Activated CD4-positive, alpha-beta memory T cell treated with anti-CD3 and anti-CD28 coated beads for 36 hours (primary cell): ENCODE measurements at regions not wholly inside any gene's neighbourhood (a gene's known extent, or its start where the extent isn't known, plus 50 kb on each side); places are given as distances from the start of the nearest gene placed in this dataset.

Experiments
- CTCF ChIA-PET: fragments of 350-600 bp; sonication (Branson Sonifier 250); formaldehyde crosslinking; loops from one replicate; lab custom pipeline; 2021; ENCODE audit warnings: antibody characterized with exemption, inconsistent platforms; lab: Charles Lee
- POLR2A ChIA-PET: fragments of 350-600 bp; sonication (Branson Sonifier 250); formaldehyde crosslinking; loops from one replicate; lab custom pipeline; 2021; ENCODE audit warnings: antibody characterized with exemption; lab: Charles Lee
- DNase-seq: peaks from one replicate; pipeline ENCODE4 v3.0.0-alpha.2; 2020
- H3K27ac Mint-ChIP-seq: one replicate; pipeline ENCODE4 v1.8.0; 2021; ENCODE audit warnings: mixed read lengths
- H3K27me3 Mint-ChIP-seq: one replicate; pipeline ENCODE4 v1.8.0; 2021; ENCODE audit warnings: mixed read lengths
- H3K36me3 Mint-ChIP-seq: one replicate; pipeline ENCODE4 v1.8.0; 2021; ENCODE audit warnings: mixed read lengths
- H3K4me1 Mint-ChIP-seq: one replicate; pipeline ENCODE4 v1.8.0; 2021; ENCODE audit warnings: low read depth, mixed read lengths
- H3K4me3 Mint-ChIP-seq: one replicate; pipeline ENCODE4 v1.8.0; 2021; ENCODE audit warnings: mild to moderate bottlenecking, mixed read lengths
- H3K9me3 Mint-ChIP-seq: one replicate; pipeline ENCODE4 v1.8.0; 2021; ENCODE audit warnings: mixed read lengths
- intact Hi-C: fragments of 100-400 bp; cut with micrococcal nuclease; formaldehyde crosslinking; loops from one replicate; pipeline ENCODE4 v1.15.1; 2023

DNA sequence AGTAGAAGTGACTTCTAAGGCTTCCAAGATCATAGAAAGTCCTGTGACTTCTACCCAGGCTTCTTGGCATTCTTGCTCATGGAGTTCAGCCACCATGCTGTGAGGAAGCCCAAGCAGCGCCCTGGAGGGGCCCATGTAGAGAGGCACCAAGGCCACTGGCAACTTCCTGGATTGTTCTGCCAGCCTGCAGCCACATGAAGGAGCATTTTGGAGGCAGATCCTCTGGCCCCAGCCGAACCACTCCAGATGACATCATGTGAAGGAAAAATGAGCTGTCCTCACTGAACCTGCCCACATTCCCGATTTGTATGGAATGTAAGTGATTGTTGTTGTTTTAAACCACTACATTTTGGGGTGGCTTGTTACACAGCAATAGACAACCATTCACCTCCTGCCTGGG is 51.5 kb upstream of the MNX1 start:
- peaks cover 31% of the 10 kb centered on the region for H3K9me3 Mint-ChIP-seq
- POLR2A ChIA-PET: no interaction called here
- H3K36me3 Mint-ChIP-seq: peaks cover 4% of the 10 kb centered on the region
- H3K27ac Mint-ChIP-seq: no peak overlapping the region
- no peak overlapping the region for H3K4me3 Mint-ChIP-seq
- peaks cover 13% of the 10 kb centered on the region for H3K27me3 Mint-ChIP-seq
- DNase-seq: no peak
- H3K4me1 Mint-ChIP-seq: no peaks in the 10 kb centered on the region
- CTCF ChIA-PET: no interaction called here
- intact Hi-C loops: no loop called here

- CTCF ChIA-PET: interaction anchor here (0.6 kb wide), 1 partner anchor 419 kb away, joined by 4 read pairs; no protein-coding TSS in a partner anchor
- POLR2A ChIA-PET: no interaction called here
- H3K4me3 Mint-ChIP-seq: no peak overlapping the region
- no peak overlapping the region for H3K27ac Mint-ChIP-seq
- peaks cover 4% of the 10 kb centered on the region for H3K36me3 Mint-ChIP-seq
- peaks cover 14% of the 10 kb centered on the region for H3K27me3 Mint-ChIP-seq
- H3K4me1 Mint-ChIP-seq: no peaks in the 10 kb centered on the region
- intact Hi-C loops: no loop called here
- H3K9me3 Mint-ChIP-seq: peaks cover 33% of the 10 kb centered on the region
- DNase-seq: no peak
These were observed 54.6 kb upstream of the MNX1 start for GRCh38 chr7:157065046-157065445.

DNA sequence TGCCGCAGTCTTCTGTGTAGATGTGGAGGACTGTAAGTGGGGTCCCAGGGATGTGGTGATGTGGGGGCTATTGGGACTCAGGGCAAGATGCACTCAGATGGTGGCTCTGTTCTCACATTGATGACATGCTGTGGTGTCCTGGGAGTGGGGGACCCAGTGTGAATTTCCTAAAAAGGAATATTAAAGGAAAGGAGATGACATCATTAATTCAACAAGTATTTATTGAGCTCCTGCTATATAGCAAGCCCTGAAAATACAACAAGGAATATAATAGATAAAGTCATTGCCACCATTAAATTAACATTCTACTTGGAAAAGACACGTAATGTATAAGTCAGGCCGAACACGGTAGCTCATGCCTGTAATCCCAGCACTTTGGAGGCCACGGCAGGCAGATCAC is 61.9 kb upstream of the MNX1 start:
- intact Hi-C loops: no loop called here
- peaks cover 23% of the 10 kb centered on the region for H3K27me3 Mint-ChIP-seq

DNA sequence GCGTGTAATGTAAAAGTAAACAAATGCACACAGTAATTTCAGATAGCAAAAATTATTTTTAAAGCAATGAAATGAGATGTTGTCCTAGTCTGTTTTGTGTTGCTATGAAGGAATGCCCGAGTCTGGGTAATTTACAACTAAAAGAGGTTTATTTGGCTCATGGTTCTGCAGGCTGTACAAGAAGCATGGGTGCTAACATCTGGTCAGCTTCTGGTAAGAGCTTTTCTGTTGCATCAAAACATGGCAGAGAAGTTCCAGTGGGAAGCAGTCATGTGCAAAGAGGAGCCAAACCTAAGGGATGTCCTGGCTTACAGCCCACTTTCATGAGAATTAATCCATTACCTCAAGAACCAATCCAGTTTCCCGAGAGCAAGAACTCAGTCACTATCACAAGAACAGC is 62.9 kb upstream of the MNX1 start:
- H3K4me1 Mint-ChIP-seq: no peaks in the 10 kb centered on the region
- no peak overlapping the region for H3K27ac Mint-ChIP-seq
- DNase-seq: no peak
- POLR2A ChIA-PET: no interaction called here
- H3K36me3 Mint-ChIP-seq: no peaks in the 10 kb centered on the region
- H3K27me3 Mint-ChIP-seq: peaks cover 28% of the 10 kb centered on the region
- no peak overlapping the region for H3K4me3 Mint-ChIP-seq
- intact Hi-C loops: no loop called here
- H3K9me3 Mint-ChIP-seq: peaks cover 6% of the 10 kb centered on the region
- CTCF ChIA-PET: no interaction called here

More for the DNA sequence above, 61.9 kb upstream of the MNX1 start:
- POLR2A ChIA-PET: interaction anchor here (0.6 kb wide), 1 partner anchor 195 kb away, joined by 4 read pairs; no protein-coding TSS in a partner anchor
- no peaks in the 10 kb centered on the region for H3K4me1 Mint-ChIP-seq
- H3K4me3 Mint-ChIP-seq: no peak overlapping the region
- no peak for DNase-seq
- no peak overlapping the region for H3K27ac Mint-ChIP-seq
- peaks cover 6% of the 10 kb centered on the region for H3K9me3 Mint-ChIP-seq
- CTCF ChIA-PET: no interaction called here
- H3K36me3 Mint-ChIP-seq: no peaks in the 10 kb centered on the region

DNA sequence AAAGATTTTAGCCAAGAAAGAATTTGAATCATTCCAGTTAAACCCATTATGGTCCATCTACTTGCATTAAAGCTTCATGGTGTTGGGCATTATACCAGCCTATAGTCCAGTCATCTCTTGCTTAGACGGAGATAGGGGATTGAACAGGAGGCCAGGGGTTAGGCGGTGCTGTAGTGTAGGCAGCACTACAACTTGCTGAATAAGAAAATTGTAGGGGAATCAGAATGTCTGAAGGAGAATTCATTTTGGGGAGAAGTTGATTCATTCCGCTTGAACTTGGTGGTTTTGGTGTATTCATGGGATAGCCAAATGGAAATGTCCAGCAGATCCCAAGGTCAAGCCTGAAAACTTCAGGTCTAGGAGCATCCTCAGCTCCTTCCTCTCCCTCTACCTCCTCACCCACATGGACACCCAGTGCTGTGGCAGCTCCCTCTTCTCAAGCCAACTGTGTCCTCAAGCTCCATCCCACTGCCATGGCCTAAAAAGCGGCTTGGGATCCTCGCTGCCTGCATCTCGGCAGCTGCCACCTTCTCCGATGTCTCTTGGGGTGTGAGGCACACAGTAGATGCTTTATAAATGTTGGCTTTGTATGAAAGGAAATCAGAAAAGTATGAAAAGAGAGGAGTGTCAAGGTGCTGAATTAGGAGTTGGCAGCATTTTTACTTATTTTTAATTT is 63.6 kb upstream of the MNX1 start:
- ChIA-PET POLR2A (no interaction called here), CTCF (no interaction called here)

DNA sequence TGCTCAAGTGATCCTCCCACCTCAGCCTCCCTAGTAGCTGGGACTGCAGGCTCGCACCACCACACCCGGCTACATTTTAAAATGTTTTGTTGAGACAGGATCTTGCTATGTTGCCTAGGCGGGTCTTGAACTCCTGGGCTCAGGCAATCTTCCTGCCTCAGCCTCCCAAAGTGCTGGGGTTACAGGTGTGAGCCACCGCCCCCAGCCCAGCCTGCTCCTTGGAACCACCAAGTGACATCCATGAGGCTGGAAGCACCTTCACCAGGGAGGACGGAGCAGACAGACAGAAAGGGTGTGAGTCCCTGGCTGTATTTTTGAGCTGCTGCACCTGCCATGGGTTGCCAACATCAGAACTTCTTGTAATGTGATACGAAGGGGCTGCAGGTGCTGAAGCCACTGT is 62.3 kb upstream of the UBE3C start:
- intact Hi-C loops: no loop called here
- H3K36me3 Mint-ChIP-seq: no peaks in the 10 kb centered on the region
- peaks cover 38% of the 10 kb centered on the region for H3K27me3 Mint-ChIP-seq
- no peak for DNase-seq
- peaks cover 4% of the 10 kb centered on the region for H3K9me3 Mint-ChIP-seq
- no peak overlapping the region for H3K4me3 Mint-ChIP-seq
- ChIA-PET POLR2A (no interaction called here), CTCF (no interaction called here)
- H3K4me1 Mint-ChIP-seq: no peaks in the 10 kb centered on the region
- no peak overlapping the region for H3K27ac Mint-ChIP-seq

More for the DNA sequence above, 63.6 kb upstream of the MNX1 start:
- DNase-seq: no peak
- H3K9me3 Mint-ChIP-seq: peaks cover 6% of the 10 kb centered on the region
- no peaks in the 10 kb centered on the region for H3K4me1 Mint-ChIP-seq
- no peak overlapping the region for H3K4me3 Mint-ChIP-seq
- intact Hi-C loops: no loop called here
- H3K36me3 Mint-ChIP-seq: no peaks in the 10 kb centered on the region
- H3K27ac Mint-ChIP-seq: no peak overlapping the region
- peaks cover 30% of the 10 kb centered on the region for H3K27me3 Mint-ChIP-seq

GRCh38 chr7:157077021-157077420 is 61.7 kb upstream of the UBE3C start:
- Mint-ChIP-seq H3K36me3 (no peaks in the 10 kb centered on the region), H3K27ac (no peak overlapping the region), H3K4me3 (no peak overlapping the region), H3K9me3 (peaks cover 4% of the 10 kb centered on the region), H3K27me3 (peaks cover 36% of the 10 kb centered on the region), H3K4me1 (no peaks in the 10 kb centered on the region)
- ChIA-PET CTCF (no interaction called here), POLR2A (no interaction called here)
- intact Hi-C loops: no loop called here
- no peak for DNase-seq

GRCh38 chr7:157077986-157078644 is 60.6 kb upstream of the UBE3C start:
- H3K27ac Mint-ChIP-seq: no peak overlapping the region
- CTCF ChIA-PET: no interaction called here
- POLR2A ChIA-PET: no interaction called here
- no peak overlapping the region for H3K4me3 Mint-ChIP-seq
- H3K36me3 Mint-ChIP-seq: no peaks in the 10 kb centered on the region
- intact Hi-C loops: no loop called here
- DNase-seq: no peak
- H3K4me1 Mint-ChIP-seq: no peaks in the 10 kb centered on the region
- peaks cover 12% of the 10 kb centered on the region for H3K9me3 Mint-ChIP-seq
- peaks cover 32% of the 10 kb centered on the region for H3K27me3 Mint-ChIP-seq

GRCh38 chr7:157079116-157079515 is 59.6 kb upstream of the UBE3C start:
- intact Hi-C loops: no loop called here
- Mint-ChIP-seq H3K36me3 (no peaks in the 10 kb centered on the region), H3K4me1 (no peaks in the 10 kb centered on the region), H3K4me3 (no peak overlapping the region), H3K27ac (no peak overlapping the region), H3K27me3 (peaks cover 32% of the 10 kb centered on the region), H3K9me3 (peaks cover 17% of the 10 kb centered on the region)
- CTCF ChIA-PET: no interaction called here
- DNase-seq: no peak
- POLR2A ChIA-PET: interaction anchor here (0.7 kb wide), 1 partner anchor 1692 kb away, joined by 4 read pairs; no protein-coding TSS in a partner anchor

GRCh38 chr7:157080111-157080730 is 58.5 kb upstream of the UBE3C start:
- Mint-ChIP-seq H3K9me3 (peaks cover 27% of the 10 kb centered on the region), H3K36me3 (no peaks in the 10 kb centered on the region), H3K4me1 (no peaks in the 10 kb centered on the region), H3K4me3 (no peak overlapping the region), H3K27me3 (peaks cover 29% of the 10 kb centered on the region), H3K27ac (no peak overlapping the region)
- DNase-seq: no peak
- ChIA-PET CTCF (no interaction called here), POLR2A (no interaction called here)
- intact Hi-C loops: no loop called here

- Mint-ChIP-seq H3K9me3 (peaks cover 31% of the 10 kb centered on the region), H3K27me3 (peaks cover 11% of the 10 kb centered on the region), H3K36me3 (no peaks in the 10 kb centered on the region), H3K4me1 (no peaks in the 10 kb centered on the region), H3K27ac (no peak overlapping the region), H3K4me3 (no peak overlapping the region)
- CTCF ChIA-PET: no interaction called here
- POLR2A ChIA-PET: no interaction called here
- no peak for DNase-seq
- intact Hi-C loops: no loop called here
These were observed 52.1 kb upstream of the UBE3C start for GRCh38 chr7:157086508-157087187.

- no peak overlapping the region for H3K4me3 Mint-ChIP-seq
These were observed 51.1 kb upstream of the UBE3C start for GRCh38 chr7:157087646-157088045.

More at GRCh38 chr7:157087646-157088045, 51.1 kb upstream of the UBE3C start:
- ChIA-PET CTCF (no interaction called here), POLR2A (no interaction called here)
- Mint-ChIP-seq H3K36me3 (no peaks in the 10 kb centered on the region), H3K9me3 (peaks cover 26% of the 10 kb centered on the region), H3K27ac (no peak overlapping the region), H3K27me3 (peaks cover 10% of the 10 kb centered on the region), H3K4me1 (no peaks in the 10 kb centered on the region)
- DNase-seq: no peak
- intact Hi-C loops: no loop called here
